ENCODE measurements at regions not wholly inside any gene's neighbourhood (a gene's known extent, or its start where the extent isn't known, plus 50 kb on each side); places are given as distances from the start of the nearest gene placed in this dataset.

DNA sequence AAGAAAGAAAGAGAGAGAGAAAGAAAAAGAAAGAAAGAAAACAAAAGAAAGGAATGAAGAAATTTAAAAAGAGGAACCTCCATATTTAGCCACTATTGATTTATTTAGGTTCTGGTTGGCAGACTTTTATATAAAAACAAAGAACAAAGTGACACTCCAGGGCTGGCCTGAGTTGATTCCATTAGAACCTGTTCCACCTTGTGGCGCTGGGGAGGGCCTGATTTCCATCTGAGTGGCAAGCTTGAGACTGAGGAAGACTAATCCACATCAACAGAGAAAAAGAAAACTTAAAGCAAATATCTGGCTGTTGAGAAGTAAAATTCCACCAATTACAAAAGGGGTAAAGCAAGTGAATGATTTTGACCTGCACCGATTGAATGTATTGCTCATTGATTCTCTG, 345.3 kb downstream of the EN1 start:
- no peak for DNase-seq

GRCh38 chr2:118498943-118499342, 348.5 kb downstream of the EN1 start:
- DNase-seq: no peak

DNA sequence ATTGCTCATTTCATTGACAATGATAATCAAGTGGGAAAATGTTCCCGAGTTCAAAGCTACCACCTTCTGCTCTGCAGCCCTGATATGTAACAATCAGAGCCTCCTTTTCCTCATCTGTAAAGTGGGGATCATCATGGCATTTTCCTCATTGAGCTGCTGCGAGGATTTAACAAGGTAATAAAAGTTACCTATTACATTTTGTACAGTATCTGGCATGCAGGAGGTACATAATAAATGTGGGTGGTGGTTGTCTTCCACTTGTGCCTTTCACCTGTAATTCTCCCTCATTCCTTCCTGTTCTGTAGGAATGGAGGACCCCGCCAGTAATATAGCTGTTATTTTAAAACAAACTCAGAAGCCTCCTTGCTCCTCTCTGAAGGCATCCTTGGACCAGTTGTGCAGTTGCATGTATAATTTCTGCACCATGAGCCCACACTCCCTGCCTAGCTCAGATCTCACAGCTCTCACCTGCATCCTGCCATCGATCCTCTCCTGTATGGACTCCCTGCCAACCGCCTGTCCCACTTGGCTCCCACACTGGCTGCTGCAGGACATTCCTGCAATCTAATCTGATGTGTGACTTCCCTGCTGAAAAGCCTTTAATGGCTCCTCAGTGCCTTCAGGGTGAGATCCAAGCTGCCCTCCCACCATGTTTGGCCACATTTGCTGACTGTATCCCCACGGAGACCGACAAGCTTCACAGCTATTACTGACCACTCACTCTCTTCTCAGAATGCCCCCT, 350.4 kb downstream of the EN1 start:
- no peak for DNase-seq

DNA sequence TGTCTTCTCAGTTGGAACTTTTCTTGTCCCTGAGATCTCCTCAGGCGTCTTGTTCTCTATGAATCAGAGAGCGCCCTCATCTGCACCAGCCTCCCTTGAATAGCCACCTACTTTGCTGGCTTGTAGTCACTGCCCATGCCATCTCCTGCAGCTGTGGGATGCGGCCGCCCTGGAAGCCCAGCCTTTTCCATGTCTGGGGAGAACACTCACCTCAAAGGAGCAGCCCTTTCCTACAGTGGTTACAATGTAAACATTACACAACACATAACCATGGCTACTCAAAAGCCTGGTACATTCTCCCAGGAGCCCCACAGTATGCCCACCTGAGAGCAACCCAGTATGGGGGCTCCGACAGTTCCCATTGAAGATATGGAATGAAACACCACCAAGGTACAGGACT, 351.0 kb downstream of the EN1 start:
- no peak for DNase-seq

GRCh38 chr2:118495290-118495689, 352.2 kb downstream of the EN1 start:
- no peak for DNase-seq

- no peak for DNase-seq
Measured at GRCh38 chr2:118493213-118493612, 354.2 kb downstream of the EN1 start.

GRCh38 chr2:118492335-118492734, 355.1 kb downstream of the EN1 start:
- no peak for DNase-seq

GRCh38 chr2:118490330-118490729, 357.1 kb downstream of the EN1 start:
- no peak for DNase-seq

DNA sequence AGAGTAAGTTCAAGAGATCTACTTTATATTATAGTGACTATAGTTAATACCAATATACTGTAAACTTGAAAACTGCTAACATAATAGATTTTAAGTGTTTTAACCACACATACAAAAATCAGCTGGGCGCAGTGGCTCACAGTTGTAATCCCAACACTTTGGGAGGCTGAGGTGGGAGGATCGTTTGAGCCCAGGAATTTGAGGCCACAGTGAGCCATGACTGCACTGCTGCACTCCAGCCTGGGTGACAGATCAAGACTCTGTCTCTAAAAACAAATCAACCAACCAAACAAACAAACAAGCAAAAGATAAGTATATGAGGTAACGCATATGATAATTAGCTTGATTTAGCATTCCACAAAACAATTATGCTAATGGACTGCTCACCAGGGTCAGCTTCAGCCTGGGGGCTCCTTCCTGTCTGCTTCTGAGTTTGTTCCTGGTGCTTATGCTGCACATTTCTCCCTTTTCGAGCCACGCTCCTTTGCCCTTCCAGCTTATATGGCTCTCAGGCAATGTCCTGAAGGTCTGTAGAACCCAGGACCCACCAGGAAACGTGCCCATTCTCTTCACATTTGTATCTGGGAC, 357.6 kb downstream of the EN1 start:
- DNase-seq: no peak

DNA sequence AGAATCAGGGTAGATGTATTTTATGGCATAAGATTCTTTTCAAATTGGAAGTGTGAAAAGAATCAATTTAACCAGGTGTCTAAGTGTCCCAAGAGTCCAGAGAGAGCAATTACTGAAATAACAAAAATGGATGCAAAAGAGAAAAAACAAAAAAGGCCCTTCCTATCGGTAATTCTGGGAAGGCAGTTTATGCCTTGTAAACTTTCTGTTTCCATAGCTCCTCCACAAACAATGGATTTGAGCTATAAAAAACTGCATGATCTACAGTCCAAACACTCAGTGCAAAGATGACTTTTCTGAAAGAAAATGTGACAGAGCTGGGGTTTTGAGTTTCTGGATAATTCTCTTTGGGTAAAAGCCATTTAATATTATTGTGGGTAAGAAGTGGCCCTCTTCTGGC, 366.1 kb downstream of the EN1 start:
- no peak for DNase-seq

DNA sequence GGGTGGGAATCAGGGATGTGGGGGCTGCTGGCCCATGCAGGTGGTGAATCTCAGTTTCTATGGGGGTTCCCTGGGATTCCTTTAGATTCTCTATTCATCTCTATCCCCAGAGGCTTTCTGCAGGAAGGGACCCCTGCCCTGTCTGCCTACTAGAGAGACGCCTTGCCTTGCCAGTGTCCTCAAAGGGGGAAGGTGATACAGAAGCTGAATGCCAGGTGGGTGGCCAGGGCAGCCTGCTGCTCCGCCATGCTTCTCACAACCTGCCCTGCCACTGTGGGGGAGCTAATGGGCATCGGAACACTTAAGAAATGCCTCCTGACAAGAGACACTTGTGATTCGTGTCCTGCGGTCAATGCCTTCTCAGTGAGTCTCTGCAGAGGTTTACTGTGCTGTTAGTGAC, 368.4 kb downstream of the EN1 start:
- DNase-seq: no peak

DNA sequence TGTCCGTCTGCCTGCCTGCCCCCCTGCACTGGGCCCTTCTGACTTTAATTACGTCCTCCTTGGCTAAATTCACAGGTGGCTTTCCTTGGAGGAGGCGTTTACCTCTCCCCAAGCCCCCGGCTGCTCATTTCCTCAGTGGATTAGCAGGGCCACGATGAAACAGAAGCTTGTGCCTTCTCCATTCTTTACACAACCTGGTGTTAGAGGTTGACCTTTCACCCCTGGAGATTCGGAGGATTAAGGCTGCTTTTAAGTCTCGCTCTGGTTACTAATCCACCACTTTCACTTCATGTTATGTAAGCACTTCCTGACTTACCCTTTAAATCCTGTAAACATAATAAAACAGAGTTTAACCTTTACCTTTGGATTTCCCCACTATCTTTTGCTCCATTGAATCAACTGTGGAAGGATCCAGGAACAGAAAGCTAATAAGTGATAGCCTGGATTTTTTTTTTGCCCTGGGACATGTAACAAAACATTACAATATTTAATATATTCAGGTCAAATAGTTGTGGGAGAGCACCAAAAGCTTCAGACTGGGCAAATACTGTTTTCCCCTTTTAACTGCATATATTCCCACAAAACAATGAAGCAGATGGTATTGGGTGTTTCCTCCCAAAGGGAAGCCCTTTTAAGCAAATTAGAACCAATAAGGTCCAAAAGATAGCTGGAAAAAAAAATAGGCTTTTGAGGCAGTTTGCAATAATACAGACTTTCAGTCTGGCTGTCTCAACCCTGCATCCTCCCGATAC, 370.2 kb downstream of the EN1 start:
- no peak for DNase-seq

GRCh38 chr2:118475622-118476205, 371.7 kb downstream of the EN1 start:
- no peak for DNase-seq

DNA sequence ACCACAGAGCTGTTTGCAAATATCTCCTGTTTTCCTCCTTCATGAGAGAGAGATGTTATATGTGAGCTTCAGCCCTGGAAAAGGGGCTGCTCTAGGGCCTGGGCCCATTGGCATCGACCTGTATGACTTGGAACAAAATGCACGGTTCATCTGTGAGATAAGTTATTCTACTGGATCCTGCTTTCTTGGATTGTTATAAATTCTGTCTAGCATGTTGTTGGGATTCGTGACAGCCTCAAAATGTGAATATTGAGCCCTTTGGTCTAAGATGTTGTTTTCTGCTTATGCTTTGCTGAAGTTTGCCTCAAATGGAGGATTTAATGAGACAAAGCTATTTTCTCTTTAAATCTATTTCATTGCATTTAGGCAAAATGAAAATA, 372.9 kb downstream of the EN1 start:
- DNase-seq: no peak

GRCh38 chr2:118473846-118474540, 373.5 kb downstream of the EN1 start:
- DNase-seq: no peak

DNA sequence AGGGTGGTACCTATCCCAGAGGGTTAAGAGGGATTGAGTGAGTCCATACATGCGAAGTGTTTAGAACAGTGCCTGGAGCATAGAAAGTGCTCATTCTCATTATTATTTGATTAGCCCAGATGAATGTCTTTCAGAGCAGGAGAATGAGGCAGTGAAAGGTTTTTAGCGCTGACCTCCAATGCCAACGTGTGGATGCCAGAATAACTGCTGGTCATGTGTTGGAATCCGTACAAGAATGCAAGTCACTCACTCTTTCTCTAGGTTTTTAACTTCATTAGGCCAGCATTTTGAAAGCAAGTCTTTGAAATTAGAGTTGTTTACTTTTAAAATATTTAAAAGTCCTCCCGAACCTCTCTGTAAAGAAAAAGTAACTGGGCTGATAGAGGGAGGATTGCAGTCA, 374.2 kb downstream of the EN1 start:
- DNase-seq: no peak

GRCh38 chr2:118470297-118470696, 377.2 kb downstream of the EN1 start:
- no peak for DNase-seq

DNA sequence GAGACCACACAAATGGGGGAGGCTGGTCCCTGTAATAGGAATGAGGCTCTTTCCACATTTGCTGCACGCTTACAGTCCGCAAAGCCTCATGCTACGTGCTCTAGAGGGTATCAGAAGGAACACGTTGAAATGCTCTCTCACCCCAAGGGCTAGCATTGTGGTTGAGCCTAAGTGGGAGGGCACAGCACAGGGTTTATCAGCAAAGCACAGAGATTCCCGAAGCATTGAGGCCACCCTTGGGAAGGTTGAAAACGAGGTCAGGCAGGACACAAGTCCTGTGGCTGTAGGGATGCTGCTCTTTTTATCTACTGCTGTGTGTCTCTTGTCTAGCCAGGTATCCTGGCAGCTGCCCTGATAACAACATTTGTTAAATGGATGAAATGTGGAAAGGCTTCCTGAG, 378.3 kb downstream of the EN1 start:
- DNase-seq: no peak

DNA sequence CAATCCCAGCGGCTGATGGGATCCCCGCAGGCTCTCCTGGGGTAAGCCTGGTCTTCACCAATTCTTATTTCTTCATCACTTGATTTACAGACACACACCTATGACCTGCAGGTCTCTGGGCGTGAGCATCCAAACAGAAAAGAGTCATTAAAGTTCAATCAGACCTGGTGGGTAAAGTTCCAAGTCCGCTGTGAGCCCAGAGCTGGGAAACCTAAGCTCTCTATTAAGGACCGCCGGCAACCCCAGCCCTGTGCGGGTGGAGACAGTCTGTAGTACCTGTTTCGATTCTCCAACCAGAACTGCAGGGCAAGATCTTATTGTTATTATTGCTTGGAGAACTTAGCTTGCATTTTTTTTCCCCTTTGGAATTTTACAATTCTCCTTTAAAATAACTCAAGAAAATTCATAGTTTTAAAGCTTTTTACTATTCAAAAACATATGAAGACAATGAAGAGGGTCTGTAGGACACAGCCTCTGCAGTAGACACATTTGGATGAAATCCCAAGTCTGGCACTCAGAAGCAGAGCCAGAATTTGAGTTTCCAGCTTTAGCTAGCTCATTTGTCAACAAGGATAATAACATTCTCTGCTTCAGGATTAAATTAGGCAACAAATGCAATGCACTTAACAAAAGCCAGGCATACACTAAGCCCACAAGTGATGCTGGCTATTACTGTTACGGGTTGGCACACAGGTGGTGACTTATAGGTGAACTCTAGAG, 376.4 kb downstream of the INSIG2 start:
- DNase-seq: no peak

DNA sequence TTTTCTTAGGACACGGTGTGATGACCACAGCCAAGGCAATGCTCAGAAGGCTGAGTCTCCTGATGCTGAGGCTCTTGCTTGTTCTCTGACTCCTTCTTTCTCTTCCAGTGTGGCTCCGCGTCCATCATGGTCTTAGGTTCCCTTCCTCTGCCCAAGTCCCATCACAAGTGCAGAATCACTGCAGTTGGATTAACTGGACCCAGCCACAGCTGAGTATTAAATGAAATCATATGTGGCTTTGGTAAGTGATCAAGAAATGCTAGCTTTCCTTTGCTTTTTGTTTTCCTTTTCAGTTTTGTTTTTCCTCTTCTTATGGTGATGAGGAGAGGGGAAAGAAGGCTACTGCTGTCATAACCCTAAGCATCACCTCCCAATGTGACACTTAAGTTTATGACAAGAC, 375.8 kb downstream of the INSIG2 start:
- DNase-seq: no peak

- no peak for DNase-seq
Measured at GRCh38 chr2:118460425-118460824, 372.2 kb downstream of the INSIG2 start.

- DNase-seq: no peak
Measured at GRCh38 chr2:118459426-118459825, 371.2 kb downstream of the INSIG2 start.

Data from T-helper 2 cell (primary cell).